ENCODE measurements at regions not wholly inside any gene's neighbourhood (a gene's known extent, or its start where the extent isn't known, plus 50 kb on each side); places are given as distances from the start of the nearest gene placed in this dataset.

DNA sequence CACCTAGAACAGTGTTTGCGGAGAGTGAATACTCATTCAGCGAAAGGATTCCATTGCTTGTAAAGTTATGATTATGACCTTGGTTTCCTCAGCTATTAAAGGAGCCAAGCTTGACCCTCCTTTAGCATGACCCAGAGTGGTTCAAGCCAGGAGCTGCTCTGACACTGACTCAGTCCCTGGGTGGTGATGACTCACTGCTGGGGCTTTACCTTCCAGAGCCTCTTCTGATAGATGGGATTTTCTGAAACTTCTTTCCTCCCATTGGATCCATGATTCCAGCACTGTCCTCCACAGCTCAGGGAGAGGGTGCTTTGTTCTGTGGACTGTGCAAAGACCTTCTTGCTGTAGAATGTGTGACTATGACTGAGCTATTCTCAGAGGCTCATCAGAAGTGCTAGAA lies 77.4 kb downstream of the S1PR1 start:
- TF ChIP-seq, protein P1, sequence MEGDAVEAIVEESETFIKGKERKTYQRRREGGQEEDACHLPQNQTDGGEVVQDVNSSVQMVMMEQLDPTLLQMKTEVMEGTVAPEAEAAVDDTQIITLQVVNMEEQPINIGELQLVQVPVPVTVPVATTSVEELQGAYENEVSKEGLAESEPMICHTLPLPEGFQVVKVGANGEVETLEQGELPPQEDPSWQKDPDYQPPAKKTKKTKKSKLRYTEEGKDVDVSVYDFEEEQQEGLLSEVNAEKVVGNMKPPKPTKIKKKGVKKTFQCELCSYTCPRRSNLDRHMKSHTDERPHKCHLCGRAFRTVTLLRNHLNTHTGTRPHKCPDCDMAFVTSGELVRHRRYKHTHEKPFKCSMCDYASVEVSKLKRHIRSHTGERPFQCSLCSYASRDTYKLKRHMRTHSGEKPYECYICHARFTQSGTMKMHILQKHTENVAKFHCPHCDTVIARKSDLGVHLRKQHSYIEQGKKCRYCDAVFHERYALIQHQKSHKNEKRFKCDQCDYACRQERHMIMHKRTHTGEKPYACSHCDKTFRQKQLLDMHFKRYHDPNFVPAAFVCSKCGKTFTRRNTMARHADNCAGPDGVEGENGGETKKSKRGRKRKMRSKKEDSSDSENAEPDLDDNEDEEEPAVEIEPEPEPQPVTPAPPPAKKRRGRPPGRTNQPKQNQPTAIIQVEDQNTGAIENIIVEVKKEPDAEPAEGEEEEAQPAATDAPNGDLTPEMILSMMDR (IDR thresholded peaks at IDR 0.05) = no peak
- no peak for TF ChIP-seq POLR2A (IDR thresholded peaks at IDR 0.05)
